ENCODE measurements at regions not wholly inside any gene's neighbourhood (a gene's known extent, or its start where the extent isn't known, plus 50 kb on each side); places are given as distances from the start of the nearest gene placed in this dataset.

GRCh38 chr5:162444129-162444762, 376.7 kb downstream of the GABRG2 start:
- Mint-ChIP-seq H3K4me3 (no peak overlapping the region), H3K36me3 (ENCODE audit: insufficient read depth in 1 of 3, low read depth in 3 of 3) (no peaks in the 10 kb centered on the region), H3K27me3 (ENCODE audit: low read depth) (no peaks in the 10 kb centered on the region), H3K9me3 (no peaks in the 10 kb centered on the region), H3K4me1 (no peaks in the 10 kb centered on the region), H3K27ac (no peak overlapping the region)
- no peak overlapping the region for H3T11ph ChIP-seq (ENCODE audit: low read length)
- H3K79me1 ChIP-seq (ENCODE audit: insufficient read depth, low read depth, low read length, poor library complexity, severe bottlenecking), result no peaks in the 10 kb centered on the region
- no peak overlapping the region for H3K4me2 ChIP-seq (ENCODE audit: insufficient read depth, insufficient read length, low read length)
- H3K23ac ChIP-seq (ENCODE audit: insufficient read length, low read depth, low read length), result no peak overlapping the region
- H2AFZ ChIP-seq (ENCODE audit: low read length), result no peak overlapping the region
- H2BK15ac ChIP-seq (ENCODE audit: low read depth, low read length), result no peak overlapping the region
- no peak for TF ChIP-seq CTCF (conservative IDR thresholded peaks at IDR 0.05)
- H3K79me2 ChIP-seq (ENCODE audit: insufficient read depth, low read length), result no peaks in the 10 kb centered on the region
- H3K4me1 ChIP-seq (ENCODE audit: insufficient read depth, low read length), result no peaks in the 10 kb centered on the region
- no peak overlapping the region for H3K4ac ChIP-seq (ENCODE audit: low read depth, low read length)
- no peak overlapping the region for H2AK5ac ChIP-seq (ENCODE audit: insufficient read length, low read length)
- no peak overlapping the region for H2BK5ac ChIP-seq (ENCODE audit: insufficient read length, low read length)
- no peaks in the 10 kb centered on the region for H3K23me2 ChIP-seq (ENCODE audit: insufficient read length, low read depth, low read length, poor library complexity, severe bottlenecking)
- H3K27ac ChIP-seq (ENCODE audit: insufficient read length, low read depth, low read length), result no peak overlapping the region
- H4K5ac ChIP-seq (ENCODE audit: insufficient read length, low read depth, low read length), result no peak overlapping the region
- no CpG with 5 or more reads among the region's 6 CpGs for WGBS (ENCODE audit: extremely low coverage, insufficient read length, low lambda C conversion rate)
- H4K8ac ChIP-seq (replicated peaks; ENCODE audit: insufficient read length, low read depth, low read length), result no peak overlapping the region
- H2BK120ac ChIP-seq (ENCODE audit: low read depth, low read length, poor library complexity, severe bottlenecking), result no peak overlapping the region
- no peaks in the 10 kb centered on the region for H4K20me1 ChIP-seq (ENCODE audit: control insufficient read depth, insufficient read depth, insufficient read length)
- H4K91ac ChIP-seq (ENCODE audit: insufficient read length, low read depth, low read length), result no peak overlapping the region
- no peak overlapping the region for H3K18ac ChIP-seq (ENCODE audit: insufficient read length, low read depth, low read length)
- H3K9ac ChIP-seq (ENCODE audit: extremely low read depth, insufficient read length, low read length), result no peak overlapping the region
- no peak overlapping the region for H2BK20ac ChIP-seq (ENCODE audit: low read depth, low read length, poor library complexity, severe bottlenecking)
- no peak overlapping the region for H3K56ac ChIP-seq (ENCODE audit: insufficient read length, low read depth, low read length)
- H2BK12ac ChIP-seq (ENCODE audit: insufficient read length, low read depth, low read length), result no peak overlapping the region
- no peaks in the 10 kb centered on the region for H3K9me3 ChIP-seq (ENCODE audit: control insufficient read depth, low read depth, low read length)
- no peak for DNase-seq
- no peak overlapping the region for H3K14ac ChIP-seq (ENCODE audit: insufficient read depth, low read length)
- H3K27me3 ChIP-seq (ENCODE audit: insufficient read depth, low read length), result no peaks in the 10 kb centered on the region
